Heart left ventricle (tissue), 13 donors: ENCODE measurements at regions not wholly inside any gene's neighbourhood (a gene's known extent, or its start where the extent isn't known, plus 50 kb on each side); places are given as distances from the start of the nearest gene placed in this dataset.

Experiments used
- CTCF ChIP-seq, 12 donors: fragments of 200-600 bp; sonication (generic) in 4 of 12; IDR thresholded peaks; one replicate each; pipeline versions ENCODE4 v1.5.0 to v1.8.0; 2018 to 2022; ENCODE audit warnings: antibody characterized with exemption in 12 of 12, mild to moderate bottlenecking in 5 of 12
- POLR2A ChIP-seq, 2 donors: fragments of 450-650 bp; IDR thresholded peaks; one replicate each; pipeline ENCODE4 v1.6.1; 2017; ENCODE audit warnings: antibody characterized with exemption in 2 of 2, mild to moderate bottlenecking in 2 of 2, moderate library complexity in 2 of 2
- donor health status: ischemic (EF 13 %, LVEDD 7.1; RV severe dilation, severe dysfunction).
- donor health status: DM: no; HTN: yes; CAD: no.
- donor health status: DM: no; HTN: no; CAD: no.
- donor health status: ischemic (EF 25% LVEDD 6.9; RV normal size, moderate dysfunction).
- donor health status: ischemic (EF 25% LVEDD 5.7; RV mildly dilated, moderate dysfunction).
- donor health status: ischemic (EF 35%, LVEDD 5.7; RV mildly dilated, moderate dysfunction).
- donor health status: nonischemic (EF 11% LVEDD 7.7; RV severe dilation, severe dysfunction).
- donor health status: DM: yes; HTN: yes; CAD: no.
- donor health status: PGD.
- donor health status: ischemic (EF 29% LVEDD 5.4; RV normal size, mild dysfunction).
- donor health status: nonischemic (EF 23%, LVEDD 6.1; RV moderate dilation, normal function).

GRCh38 chr7:155391414-155391813 is 66.5 kb upstream of the EN2 start:
- TF ChIP-seq CTCF (IDR thresholded peaks at IDR 0.05) (no peak), POLR2A (IDR thresholded peaks at IDR 0.05) (no peak)
